Aorta (tissue), 5 donors: ENCODE measurements at regions not wholly inside any gene's neighbourhood (a gene's known extent, or its start where the extent isn't known, plus 50 kb on each side); places are given as distances from the start of the nearest gene placed in this dataset.

Source experiments
- ATAC-seq: fragments of 200-7000 bp; cut with Tn5 transposase; one replicate; pipeline ENCODE4 v1.9.1; 2022; ENCODE audit warnings: moderate library complexity; ENCODE audit not compliant: low FRiP score
- DNase-seq, 2 donors: peaks; one replicate each; pipeline ENCODE4 v3.0.0-alpha.2; 2020
- H3K27ac ChIP-seq, 2 donors: one replicate each; pipeline ENCODE4 v1.5.1; 2013; ENCODE audit warnings: low read length in 2 of 2, mild to moderate bottlenecking in 2 of 2, moderate library complexity in 2 of 2, control low read depth in 1 of 2, inconsistent platforms in 1 of 2, low read depth in 1 of 2
- H3K27me3 ChIP-seq, 2 donors: one replicate each; pipeline ENCODE4 v1.6.1; 2013; ENCODE audit warnings: control low read depth in 1 of 2, low read length in 1 of 2, mild to moderate bottlenecking in 1 of 2, moderate library complexity in 1 of 2; ENCODE audit not compliant: insufficient read depth in 2 of 2, control insufficient read depth in 1 of 2
- H3K36me3 ChIP-seq, 2 donors: one replicate each; pipeline ENCODE4 v1.6.1; 2013; ENCODE audit warnings: control low read depth in 1 of 2, low read length in 1 of 2, mild to moderate bottlenecking in 1 of 2; ENCODE audit not compliant: insufficient read depth in 2 of 2, control insufficient read depth in 1 of 2
- H3K4me1 ChIP-seq, 2 donors: one replicate each; pipeline ENCODE4 v1.6.1; 2013; ENCODE audit warnings: low read length in 2 of 2, control low read depth in 1 of 2, mild to moderate bottlenecking in 1 of 2, moderate library complexity in 1 of 2; ENCODE audit not compliant: insufficient read depth in 2 of 2, control insufficient read depth in 1 of 2
- H3K4me3 ChIP-seq, 2 donors: one replicate each; pipeline ENCODE4 v1.5.1; 2013; ENCODE audit warnings: low read length in 2 of 2, control low read depth in 1 of 2, mild to moderate bottlenecking in 1 of 2
- H3K9me3 ChIP-seq: one replicate; pipeline ENCODE4 v1.6.1; 2013; ENCODE audit warnings: mild to moderate bottlenecking, low read length; ENCODE audit not compliant: control insufficient read depth
- WGBS, 2 donors: extraction: QIAGEN DNeasy Blood & Tissue Kit; methylation state at CpG; one replicate each; pipeline ENCODE4 v1.1.7; 2013; 5-methylcytosine and 5-hydroxymethylcytosine counted together
- intact Hi-C, 2 donors: fragments of 100-400 bp; cut with DNase I; formaldehyde crosslinking; loops; one replicate each; pipeline versions ENCODE4 v1.14.2 to v1.15.0; 2022
- donor health status: healthy with polysubstance abuse.
- donor health status: Bipolar disorder and iron deficiency.
- donor health status: DM: no; HTN: no; CAD: no.
- donor health status: DM: no; HTN: no; CAD: no.
- donor health status: DM: yes; HTN: yes; CAD: no.

DNA sequence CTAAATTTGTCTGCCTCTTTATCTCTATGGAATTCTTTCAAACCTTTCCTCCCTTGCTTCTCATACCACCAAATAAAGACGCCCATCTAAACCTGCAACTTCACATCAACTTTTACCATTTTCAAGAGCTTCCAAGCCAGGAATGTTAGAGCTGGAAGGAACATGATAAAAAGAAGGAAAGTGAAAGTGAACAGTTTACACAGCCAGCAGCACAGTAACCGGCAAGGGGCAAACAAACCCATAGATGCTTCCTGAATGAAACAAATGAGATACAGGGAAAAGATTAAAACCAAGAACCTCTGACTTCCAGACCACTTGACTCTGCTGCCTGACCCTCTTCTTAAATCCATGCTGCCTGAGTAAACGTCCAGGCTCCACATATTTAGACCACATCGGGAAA, 231.1 kb upstream of the CA10 start:
- ATAC-seq: no peak
- Histone ChIP-seq H3K4me1 (no peaks in the 10 kb centered on the region), H3K27me3 (no peaks in the 10 kb centered on the region), H3K4me3 (peak overlapping the region; percentile 26 to 53), H3K9me3 (no peaks in the 10 kb centered on the region), H3K27ac (no peak overlapping the region), H3K36me3 (no peaks in the 10 kb centered on the region)
- no peak for DNase-seq
- intact Hi-C loops: no loop called here
- 29 to 31% methylated on average over 4 of the region's 4 CpGs for WGBS, 2 donors

DNA sequence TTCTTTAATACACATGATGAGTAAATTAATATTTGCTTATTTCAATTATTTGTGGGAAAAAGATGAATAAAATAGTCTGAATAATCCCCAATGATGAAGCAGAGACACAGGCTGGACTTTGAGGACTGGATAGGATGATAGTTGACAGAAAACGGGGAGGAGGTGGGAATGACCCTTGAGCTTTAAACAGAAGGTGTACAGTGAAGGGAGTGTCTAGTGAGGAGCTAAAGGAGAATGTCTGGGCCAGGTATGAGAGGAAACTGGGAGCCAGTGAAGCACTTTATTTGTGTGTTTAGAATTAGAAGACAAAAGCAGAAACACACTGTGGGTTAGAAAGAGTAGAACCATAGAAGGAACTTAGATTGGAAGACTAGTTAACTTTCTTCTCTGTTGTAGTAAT, 230.4 kb upstream of the CA10 start:
- Histone ChIP-seq H3K9me3 (no peaks in the 10 kb centered on the region), H3K4me3 (no peak overlapping the region), H3K27me3 (no peaks in the 10 kb centered on the region), H3K4me1 (no peaks in the 10 kb centered on the region), H3K36me3 (no peaks in the 10 kb centered on the region), H3K27ac (no peak overlapping the region)
- ATAC-seq (no peak), DNase-seq (no peak)
- WGBS, 2 donors: 80 to 88% methylated on average over 1 of the region's 1 CpG
- intact Hi-C loops: no loop called here

DNA sequence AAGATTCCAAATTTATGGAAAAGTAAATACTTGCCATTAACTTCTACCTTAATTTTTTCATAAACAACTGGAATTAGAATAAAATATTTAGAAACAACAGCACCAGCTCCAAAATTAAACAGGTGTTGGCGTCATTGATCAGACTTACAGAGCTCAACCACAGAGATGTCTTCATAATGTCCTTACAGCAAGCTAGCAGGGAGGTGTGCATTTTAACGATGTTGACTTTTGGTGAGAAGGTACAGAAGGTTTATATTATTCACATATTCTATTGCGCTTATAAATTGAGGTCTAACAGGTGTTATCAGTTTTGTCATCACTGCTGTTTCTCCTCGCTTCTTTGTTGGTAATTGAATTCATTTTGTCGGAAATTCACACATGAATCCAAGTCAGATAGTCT, 226.2 kb upstream of the CA10 start:
- ATAC-seq (no peak), DNase-seq (no peak)
- H3K9me3 ChIP-seq: no peaks in the 10 kb centered on the region
- no peaks in the 10 kb centered on the region for H3K36me3 ChIP-seq
- no peaks in the 10 kb centered on the region for H3K27me3 ChIP-seq
- no peak overlapping the region for H3K4me3 ChIP-seq
- no peaks in the 10 kb centered on the region for H3K4me1 ChIP-seq
- intact Hi-C loops: loop anchor here in 1 of 2 donors (5.0 kb wide), 1 partner anchor 88 kb away; no protein-coding TSS in a partner anchor
- WGBS, 2 donors: 86 to 95% methylated on average over 5 of the region's 5 CpGs
- no peak overlapping the region for H3K27ac ChIP-seq

DNA sequence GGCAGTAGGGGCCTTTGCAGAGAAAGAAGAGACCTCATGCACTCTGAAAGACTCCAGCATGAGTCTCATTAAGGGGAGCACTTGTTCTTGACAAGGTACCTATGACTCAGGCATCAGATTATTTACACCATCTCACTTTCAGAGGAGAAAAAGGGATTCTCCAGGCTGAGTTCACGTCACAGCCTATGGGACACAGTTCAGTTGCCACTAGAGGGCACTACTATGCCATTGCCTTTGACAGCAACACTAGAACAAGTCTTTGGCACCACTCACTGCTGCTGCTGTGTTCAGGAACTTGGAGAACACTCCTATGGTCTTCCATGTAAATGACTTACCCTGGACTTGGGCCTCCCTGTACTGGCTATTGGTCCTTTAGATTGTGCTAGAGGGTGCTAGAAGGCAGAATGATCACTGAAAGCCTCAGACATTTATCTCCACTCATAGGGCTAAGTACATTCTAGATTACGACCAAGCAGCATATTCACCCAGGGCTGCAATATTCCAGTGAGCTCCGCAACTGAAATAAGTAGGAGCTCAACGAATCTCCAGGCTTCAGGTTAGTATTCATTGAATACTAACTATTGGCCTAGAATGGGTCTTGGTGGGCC, 225.1 kb upstream of the CA10 start:
- no peak overlapping the region for H3K4me3 ChIP-seq
- ATAC-seq (peak; percentile 65), DNase-seq (no peak)
- no peaks in the 10 kb centered on the region for H3K9me3 ChIP-seq
- no peak overlapping the region for H3K27ac ChIP-seq
- no peaks in the 10 kb centered on the region for H3K27me3 ChIP-seq
- intact Hi-C loops: loop anchor here in 1 of 2 donors (5.0 kb wide), 1 partner anchor 89 kb away; no protein-coding TSS in a partner anchor
- no peaks in the 10 kb centered on the region for H3K36me3 ChIP-seq
- WGBS, 2 donors: 65 to 67% methylated on average over 4 of the region's 4 CpGs
- no peaks in the 10 kb centered on the region for H3K4me1 ChIP-seq

DNA sequence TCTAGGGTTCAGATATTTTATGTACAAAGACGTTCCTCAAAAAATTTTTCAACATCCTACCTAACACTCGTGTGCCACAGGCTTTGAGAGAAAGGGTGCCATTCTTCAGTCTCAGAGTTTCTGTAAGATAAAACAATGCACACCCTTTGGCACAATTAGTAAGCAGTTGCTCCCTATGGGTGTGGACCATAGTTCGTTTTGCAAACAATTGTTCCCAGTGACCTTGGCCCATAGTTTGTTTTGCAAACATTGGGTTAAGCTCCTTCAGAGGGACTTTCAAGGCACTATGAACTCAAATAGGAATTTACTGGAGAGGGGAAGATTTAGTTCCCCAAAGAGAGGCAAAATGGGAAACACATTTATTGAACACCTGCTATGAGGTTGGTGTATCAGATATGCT, 220.3 kb upstream of the CA10 start:
- no peaks in the 10 kb centered on the region for H3K27me3 ChIP-seq
- no peaks in the 10 kb centered on the region for H3K9me3 ChIP-seq
- H3K36me3 ChIP-seq: no peaks in the 10 kb centered on the region
- ATAC-seq: no peak
- WGBS, 2 donors: 72 to 83% methylated on average over 3 of the region's 3 CpGs
- no peaks in the 10 kb centered on the region for H3K4me1 ChIP-seq
- no peak for DNase-seq
- no peak overlapping the region for H3K27ac ChIP-seq
- intact Hi-C loops: no loop called here
- no peak overlapping the region for H3K4me3 ChIP-seq

- intact Hi-C loops: no loop called here
- ATAC-seq (no peak), DNase-seq (no peak)
- no peaks in the 10 kb centered on the region for H3K27me3 ChIP-seq
- WGBS, 2 donors: 66 to 81% methylated on average over 3 of the region's 3 CpGs
- no peak overlapping the region for H3K4me3 ChIP-seq
- H3K4me1 ChIP-seq: no peaks in the 10 kb centered on the region
- H3K36me3 ChIP-seq: no peaks in the 10 kb centered on the region
- no peak overlapping the region for H3K27ac ChIP-seq
- H3K9me3 ChIP-seq: no peaks in the 10 kb centered on the region
Observed at GRCh38 chr17:52376137-52376536, 217.6 kb upstream of the CA10 start.

GRCh38 chr17:52368886-52369285, 210.4 kb upstream of the CA10 start:
- peaks cover 1% of the 10 kb centered on the region for H3K9me3 ChIP-seq
- no peaks in the 10 kb centered on the region for H3K27me3 ChIP-seq
- no peak for ATAC-seq
- H3K4me1 ChIP-seq: no peaks in the 10 kb centered on the region
- 80 to 83% methylated on average over 7 of the region's 7 CpGs for WGBS, 2 donors
- no peaks in the 10 kb centered on the region for H3K36me3 ChIP-seq
- no peak for DNase-seq
- intact Hi-C loops: no loop called here
- H3K4me3 ChIP-seq: no peak overlapping the region
- H3K27ac ChIP-seq: no peak overlapping the region

DNA sequence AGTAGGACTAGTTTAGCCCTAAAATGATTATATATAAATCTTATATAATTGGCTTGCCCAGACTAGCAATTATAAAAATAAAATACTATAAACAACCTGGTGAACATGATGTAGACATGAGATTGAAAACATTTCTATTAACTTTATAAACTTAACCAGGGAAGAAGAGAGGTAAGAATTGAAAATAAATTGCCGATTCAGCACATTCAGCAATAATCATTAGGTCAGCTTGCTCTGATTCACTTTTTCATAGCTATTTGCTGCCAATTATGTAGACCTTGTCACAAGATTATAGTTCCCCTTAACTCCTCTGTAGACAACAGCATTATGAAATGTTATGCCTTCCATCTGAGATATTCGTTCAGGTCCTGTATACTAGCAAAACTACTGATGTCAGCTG, 199.3 kb upstream of the CA10 start:
- Histone ChIP-seq H3K27me3 (no peaks in the 10 kb centered on the region), H3K36me3 (no peaks in the 10 kb centered on the region), H3K4me3 (no peak overlapping the region), H3K9me3 (peaks cover 1% of the 10 kb centered on the region), H3K4me1 (no peaks in the 10 kb centered on the region), H3K27ac (no peak overlapping the region)
- 88 to 91% methylated on average over 2 of the region's 2 CpGs for WGBS, 2 donors
- intact Hi-C loops: no loop called here
- ATAC-seq (no peak), DNase-seq (no peak)

DNA sequence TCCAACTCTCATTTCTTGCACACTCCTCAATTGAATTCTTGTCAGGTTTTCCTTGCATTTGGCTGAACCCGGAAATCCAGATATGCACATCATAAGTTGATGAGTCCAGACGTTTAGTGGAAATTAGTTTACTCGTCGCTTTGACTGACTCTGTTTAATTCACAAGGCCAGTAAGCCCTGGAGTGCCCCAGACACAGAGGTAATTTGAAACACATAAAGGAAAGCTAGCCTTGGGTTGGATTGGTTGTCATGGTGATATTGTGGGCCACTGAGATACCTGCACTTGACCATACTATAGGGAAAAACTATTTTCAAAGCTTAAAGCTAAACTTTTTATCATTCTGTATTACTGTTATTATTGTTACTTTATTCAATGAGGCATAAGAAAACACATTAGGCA, 178.3 kb upstream of the CA10 start:
- no peaks in the 10 kb centered on the region for H3K9me3 ChIP-seq
- H3K27me3 ChIP-seq: no peaks in the 10 kb centered on the region
- H3K4me3 ChIP-seq: no peak overlapping the region
- no peaks in the 10 kb centered on the region for H3K4me1 ChIP-seq
- DNase-seq: no peak
- no peak overlapping the region for H3K27ac ChIP-seq
- no peaks in the 10 kb centered on the region for H3K36me3 ChIP-seq
- ATAC-seq: no peak
- intact Hi-C loops: no loop called here
- WGBS, 2 donors: 62 to 65% methylated on average over 4 of the region's 4 CpGs
